Thyroid gland (tissue), 4 donors: ENCODE measurements at regions not wholly inside any gene's neighbourhood (a gene's known extent, or its start where the extent isn't known, plus 50 kb on each side); places are given as distances from the start of the nearest gene placed in this dataset.

Experiments used
- DNase-seq, 2 donors: peaks; one replicate each; pipeline ENCODE4 v3.0.0-alpha.2; 2019
- H3K27ac ChIP-seq, 3 donors: fragments of 200-600 bp; sonication (generic); 1 replicate in 2 of 3; 2 replicates in 1 of 3; pipeline ENCODE4 v1.5.1; 2016 to 2019; ENCODE audit warnings: mild to moderate bottlenecking in 1 of 3, moderate library complexity in 1 of 3
- H3K27me3 ChIP-seq: fragments of 200-600 bp; sonication (generic); one replicate; pipeline ENCODE4 v1.5.1; 2019
- H3K36me3 ChIP-seq, 2 donors: fragments of 200-600 bp; sonication (generic); one replicate each; pipeline ENCODE4 v1.5.1; 2016 to 2019
- H3K4me1 ChIP-seq, 2 donors: fragments of 200-600 bp; sonication (generic); one replicate each; pipeline ENCODE4 v1.5.1; 2017 to 2019
- H3K4me3 ChIP-seq, 3 donors: fragments of 200-600 bp; sonication (generic); replicated peaks in 1 of 3; 1 replicate in 2 of 3; 2 replicates in 1 of 3; pipeline ENCODE4 v1.5.1; 2016; ENCODE audit warnings: mild to moderate bottlenecking in 1 of 3
- H3K9me3 ChIP-seq: fragments of 200-600 bp; sonication (generic); one replicate; pipeline ENCODE4 v1.5.1; 2017
- POLR2A ChIP-seq, 2 donors: fragments of 450-650 bp; IDR thresholded peaks; one replicate each; pipeline ENCODE4 v1.6.1; 2017; ENCODE audit warnings: antibody characterized with exemption in 2 of 2, mild to moderate bottlenecking in 2 of 2, moderate library complexity in 1 of 2
- WGBS, 2 donors: methylation state at CpG; one replicate each; pipeline ENCODE4 v1.1.5; 2017; 5-methylcytosine and 5-hydroxymethylcytosine counted together
- intact Hi-C: fragments of 100-400 bp; cut with DNase I; formaldehyde crosslinking; loops from one replicate; pipeline ENCODE4 v1.15.1; 2023
- TF ChIP-seq, protein P1 (sequence below), 6 experiments: fragments of 200-600 bp in 3 of 6; fragments of 450-650 bp in 3 of 6; sonication (generic) in 3 of 6; IDR thresholded peaks; one replicate each; pipeline ENCODE4 v1.5.1; 2016 to 2019; ENCODE audit warnings: antibody characterized with exemption in 6 of 6, mild to moderate bottlenecking in 2 of 6, inconsistent platforms in 1 of 6, moderate library complexity in 1 of 6

DNA sequence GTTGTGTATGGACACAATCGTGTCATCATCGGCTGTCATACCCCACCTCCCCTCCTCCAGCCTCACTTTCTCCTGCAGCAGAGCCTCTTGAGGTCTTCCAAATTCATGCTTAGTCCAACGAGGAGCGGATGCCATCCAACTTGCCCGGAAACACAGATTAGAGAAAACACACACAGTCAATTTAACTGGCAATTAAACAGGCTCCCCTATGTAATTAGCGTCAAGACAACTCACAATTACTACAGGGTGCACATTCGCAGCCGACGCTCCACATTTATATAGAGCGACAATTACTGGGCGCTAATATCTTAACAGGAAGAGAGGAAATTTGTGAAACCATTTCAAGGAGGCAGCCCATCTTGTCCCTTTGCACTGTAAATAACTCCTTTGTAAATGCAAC, 86.0 kb upstream of the ZNF618 start:
- H3K27me3 ChIP-seq: no peaks in the 10 kb centered on the region
- intact Hi-C loops: no loop called here
- DNase-seq: no peak
- H3K9me3 ChIP-seq: no peaks in the 10 kb centered on the region
- H3K4me1 ChIP-seq: peaks cover 0 to 9% of the 10 kb centered on the region in 2 donors
- H3K27ac ChIP-seq: no peak overlapping the region
- 91 to 96% methylated on average over 11 of the region's 11 CpGs for WGBS, 2 donors
- no peak overlapping the region for H3K4me3 ChIP-seq
- TF ChIP-seq POLR2A (IDR thresholded peaks at IDR 0.05): no peak
- TF ChIP-seq, protein P1, sequence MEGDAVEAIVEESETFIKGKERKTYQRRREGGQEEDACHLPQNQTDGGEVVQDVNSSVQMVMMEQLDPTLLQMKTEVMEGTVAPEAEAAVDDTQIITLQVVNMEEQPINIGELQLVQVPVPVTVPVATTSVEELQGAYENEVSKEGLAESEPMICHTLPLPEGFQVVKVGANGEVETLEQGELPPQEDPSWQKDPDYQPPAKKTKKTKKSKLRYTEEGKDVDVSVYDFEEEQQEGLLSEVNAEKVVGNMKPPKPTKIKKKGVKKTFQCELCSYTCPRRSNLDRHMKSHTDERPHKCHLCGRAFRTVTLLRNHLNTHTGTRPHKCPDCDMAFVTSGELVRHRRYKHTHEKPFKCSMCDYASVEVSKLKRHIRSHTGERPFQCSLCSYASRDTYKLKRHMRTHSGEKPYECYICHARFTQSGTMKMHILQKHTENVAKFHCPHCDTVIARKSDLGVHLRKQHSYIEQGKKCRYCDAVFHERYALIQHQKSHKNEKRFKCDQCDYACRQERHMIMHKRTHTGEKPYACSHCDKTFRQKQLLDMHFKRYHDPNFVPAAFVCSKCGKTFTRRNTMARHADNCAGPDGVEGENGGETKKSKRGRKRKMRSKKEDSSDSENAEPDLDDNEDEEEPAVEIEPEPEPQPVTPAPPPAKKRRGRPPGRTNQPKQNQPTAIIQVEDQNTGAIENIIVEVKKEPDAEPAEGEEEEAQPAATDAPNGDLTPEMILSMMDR (IDR thresholded peaks at IDR 0.05): no peak
- H3K36me3 ChIP-seq: no peaks in the 10 kb centered on the region

DNA sequence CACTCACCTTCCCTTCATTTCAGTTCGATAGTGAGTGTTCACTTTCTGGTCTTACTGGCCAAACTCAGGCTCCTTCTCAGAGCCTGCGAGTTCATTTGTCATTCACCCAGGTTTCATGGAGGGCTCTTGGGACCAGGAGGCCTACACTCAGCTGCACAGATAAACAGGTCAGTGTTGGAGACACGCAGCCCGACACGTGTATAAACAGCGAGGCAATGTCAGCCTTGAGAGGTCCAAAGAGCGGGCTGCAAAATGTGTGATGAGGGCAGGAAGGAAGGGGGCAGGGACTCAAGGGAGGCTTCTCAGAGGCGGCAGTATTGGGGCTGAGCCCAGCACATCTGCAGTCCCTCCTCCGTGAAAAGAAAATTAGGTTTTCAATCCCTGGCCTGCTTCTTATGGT, 82.6 kb upstream of the ZNF618 start:
- Histone ChIP-seq H3K4me3 (no peak overlapping the region), H3K27me3 (no peaks in the 10 kb centered on the region), H3K36me3 (no peaks in the 10 kb centered on the region), H3K27ac (no peak overlapping the region), H3K9me3 (no peaks in the 10 kb centered on the region), H3K4me1 (no peaks in the 10 kb centered on the region)
- no peak for DNase-seq
- 52 to 71% methylated on average over 9 of the region's 9 CpGs for WGBS, 2 donors
- intact Hi-C loops: no loop called here
- TF ChIP-seq, protein P1 (IDR thresholded peaks at IDR 0.05): no peak
- TF ChIP-seq POLR2A (IDR thresholded peaks at IDR 0.05): no peak

DNA sequence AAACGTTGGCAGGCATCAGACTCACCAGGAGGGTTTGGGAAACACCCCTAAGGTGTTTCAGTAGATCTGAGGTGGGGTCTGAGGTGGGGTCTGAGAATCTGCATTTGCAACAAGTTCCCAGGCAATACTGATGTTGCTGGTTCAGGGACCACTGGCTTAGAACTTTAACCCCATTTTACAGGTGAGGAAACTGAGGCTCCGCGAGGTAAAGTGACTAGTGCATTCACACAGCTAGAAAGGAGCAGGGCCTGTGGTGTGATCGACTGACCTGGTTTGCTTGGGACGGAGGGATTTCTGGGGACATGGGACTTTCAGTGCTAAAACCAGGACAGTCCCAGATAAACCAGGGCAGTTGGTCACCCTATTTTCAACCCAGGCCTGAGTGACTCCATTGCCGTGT, 81.4 kb upstream of the ZNF618 start:
- Histone ChIP-seq H3K9me3 (no peaks in the 10 kb centered on the region), H3K4me3 (no peak overlapping the region), H3K27me3 (no peaks in the 10 kb centered on the region), H3K36me3 (no peaks in the 10 kb centered on the region), H3K4me1 (no peaks in the 10 kb centered on the region), H3K27ac (no peak overlapping the region)
- 82% methylated on average over 6 of the region's 6 CpGs for WGBS, 2 donors
- TF ChIP-seq, protein P1 (IDR thresholded peaks at IDR 0.05): no peak
- TF ChIP-seq POLR2A (IDR thresholded peaks at IDR 0.05): no peak
- intact Hi-C loops: no loop called here
- no peak for DNase-seq

DNA sequence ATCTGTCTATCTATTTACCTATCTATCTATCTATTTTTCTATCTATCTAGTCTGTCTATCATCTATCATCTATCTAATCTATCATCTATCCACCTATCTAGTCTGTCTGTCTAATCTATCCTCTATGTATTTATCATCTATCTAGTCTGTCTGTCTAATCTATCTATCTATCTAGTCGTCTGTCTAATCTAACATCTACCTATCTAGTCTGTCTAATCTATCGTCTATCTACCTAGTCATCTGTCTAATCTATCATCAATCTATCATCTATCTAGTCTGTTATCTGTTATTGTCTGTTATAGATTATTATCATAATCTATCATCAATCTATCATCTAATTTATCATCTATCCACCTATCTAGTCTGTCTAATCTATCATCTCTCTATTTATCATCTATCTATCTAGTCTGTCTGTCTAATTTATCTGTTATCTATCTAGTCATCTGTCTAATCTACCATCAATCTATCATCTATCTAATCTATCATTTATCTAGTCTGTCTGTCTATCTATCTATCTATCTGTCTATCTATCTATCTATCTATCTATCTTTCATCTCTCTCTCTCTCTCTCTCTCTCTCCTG, 80.2 kb upstream of the ZNF618 start:
- 89 to 92% methylated on average over 2 of the region's 2 CpGs for WGBS, 2 donors
- intact Hi-C loops: no loop called here

DNA sequence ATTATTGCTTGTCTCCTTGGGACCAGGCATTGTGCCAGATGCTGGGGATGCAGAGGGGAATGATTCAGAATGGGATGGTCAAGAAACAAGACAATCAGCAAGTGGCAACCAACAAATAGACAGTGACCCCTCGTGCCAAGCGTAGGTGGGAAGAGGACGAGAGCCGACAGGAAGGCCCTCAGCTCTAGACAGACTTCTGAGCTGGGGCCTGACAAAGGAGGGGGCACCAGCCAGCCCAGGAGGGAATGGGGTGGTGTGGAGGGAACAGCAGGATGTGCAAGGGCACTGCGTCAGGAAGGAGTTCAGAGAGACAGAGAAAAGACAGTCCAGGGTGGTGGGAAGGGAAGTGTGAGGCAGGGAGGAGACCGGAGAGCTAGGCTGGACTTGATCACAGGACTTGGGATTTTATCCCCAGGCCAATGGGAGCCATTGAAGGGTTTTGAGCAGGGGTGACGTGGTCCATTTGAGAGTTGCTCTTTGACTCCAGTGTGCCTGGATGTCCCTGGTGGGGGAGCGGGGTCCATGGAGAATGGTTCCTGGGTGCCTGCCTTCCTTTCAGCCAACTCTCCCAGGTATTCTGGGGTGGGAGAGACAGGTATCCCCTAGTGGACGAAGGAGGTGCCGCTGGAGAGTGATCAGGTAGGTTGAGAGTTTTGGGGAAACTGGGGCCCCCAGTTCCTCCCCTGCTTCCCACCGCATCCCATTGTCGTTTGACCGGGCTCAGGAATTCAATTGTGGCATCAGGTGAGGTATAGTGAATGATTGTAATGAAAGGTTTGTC, 79.3 kb upstream of the ZNF618 start:
- no peak for DNase-seq
- Histone ChIP-seq H3K4me1 (no peaks in the 10 kb centered on the region), H3K27me3 (no peaks in the 10 kb centered on the region), H3K36me3 (no peaks in the 10 kb centered on the region), H3K4me3 (no peak overlapping the region), H3K27ac (no peak overlapping the region), H3K9me3 (no peaks in the 10 kb centered on the region)
- intact Hi-C loops: no loop called here
- 81 to 91% methylated on average over 13 of the region's 13 CpGs for WGBS, 2 donors
- TF ChIP-seq POLR2A (IDR thresholded peaks at IDR 0.05): no peak
- TF ChIP-seq, protein P1 (IDR thresholded peaks at IDR 0.05): no peak

More for the DNA sequence above, 80.2 kb upstream of the ZNF618 start:
- no peak for TF ChIP-seq POLR2A (IDR thresholded peaks at IDR 0.05)
- TF ChIP-seq, protein P1 (IDR thresholded peaks at IDR 0.05): no peak
- Histone ChIP-seq H3K27me3 (no peaks in the 10 kb centered on the region), H3K36me3 (no peaks in the 10 kb centered on the region), H3K4me3 (no peak overlapping the region), H3K4me1 (no peaks in the 10 kb centered on the region), H3K27ac (no peak overlapping the region), H3K9me3 (no peaks in the 10 kb centered on the region)
- DNase-seq: no peak
